GOT3 (cell line): ENCODE measurements at regions not wholly inside any gene's neighbourhood (a gene's known extent, or its start where the extent isn't known, plus 50 kb on each side); places are given as distances from the start of the nearest gene placed in this dataset.
"Not testable (repeated sequence)": the region's sequence is repeated elsewhere in the genome, so short reads cannot be mapped to it uniquely, and the experiment has no call there.

Experiments used
- DNase-seq: peaks from one replicate; lab custom pipeline; 2025; ENCODE audit warnings: mixed read lengths; lab: John Stamatoyannopoulos, UW

DNA sequence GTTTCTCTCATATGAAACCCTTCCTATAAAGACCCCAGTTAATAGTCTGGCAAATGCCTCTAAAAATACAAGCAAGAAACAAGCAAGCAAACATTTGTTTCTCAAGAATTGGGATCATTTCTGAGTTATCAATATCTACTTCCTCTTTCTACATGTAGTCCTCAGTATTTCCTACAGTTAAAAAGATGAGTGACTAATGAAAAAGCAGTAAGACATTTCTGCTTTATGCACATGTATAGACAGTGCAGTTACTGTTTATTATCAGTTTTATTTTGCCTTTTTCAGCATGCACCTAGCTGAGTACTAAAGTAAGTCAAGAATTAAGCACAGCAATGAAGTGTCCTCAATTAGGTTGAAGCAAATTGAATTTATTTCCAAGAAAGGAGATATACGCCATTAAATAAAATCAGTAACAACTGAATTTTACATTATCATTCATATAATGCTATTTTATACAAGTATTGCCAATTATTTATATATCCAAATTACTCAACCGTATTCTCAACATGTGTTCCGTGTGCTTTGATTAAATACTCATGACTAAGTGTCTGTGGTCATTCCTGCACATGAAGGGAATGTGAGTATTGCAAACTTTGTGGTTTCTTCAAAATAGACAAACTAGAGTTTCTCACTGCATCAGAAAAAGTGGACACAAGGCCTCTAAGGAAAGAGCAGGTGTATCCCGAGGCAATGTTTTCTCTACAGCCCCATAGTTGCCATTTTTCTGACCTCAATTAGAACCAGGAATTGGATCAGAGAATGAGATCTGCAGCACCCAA lies 159.3 kb upstream of the MARCKS start:
- no peak for DNase-seq

DNA sequence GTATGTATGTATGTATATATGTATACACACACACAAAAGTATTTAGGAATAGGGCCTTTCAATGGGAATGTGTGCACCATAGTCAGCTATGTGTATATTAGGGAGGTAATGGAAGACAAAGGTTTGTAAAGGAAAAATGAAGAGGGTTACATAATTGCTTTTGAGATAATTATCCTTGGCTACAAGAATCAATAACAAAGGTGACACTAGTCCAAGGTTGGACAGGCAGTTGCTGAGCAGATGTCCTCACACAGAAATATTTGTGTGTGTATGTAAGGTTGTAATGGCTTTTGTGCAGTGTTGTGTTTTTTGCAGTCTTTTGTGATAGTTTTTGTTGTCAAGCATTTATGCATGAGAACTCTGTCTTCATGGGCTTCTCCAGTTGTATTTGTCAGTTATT lies 157.9 kb upstream of the MARCKS start:
- DNase-seq = no peak

DNA sequence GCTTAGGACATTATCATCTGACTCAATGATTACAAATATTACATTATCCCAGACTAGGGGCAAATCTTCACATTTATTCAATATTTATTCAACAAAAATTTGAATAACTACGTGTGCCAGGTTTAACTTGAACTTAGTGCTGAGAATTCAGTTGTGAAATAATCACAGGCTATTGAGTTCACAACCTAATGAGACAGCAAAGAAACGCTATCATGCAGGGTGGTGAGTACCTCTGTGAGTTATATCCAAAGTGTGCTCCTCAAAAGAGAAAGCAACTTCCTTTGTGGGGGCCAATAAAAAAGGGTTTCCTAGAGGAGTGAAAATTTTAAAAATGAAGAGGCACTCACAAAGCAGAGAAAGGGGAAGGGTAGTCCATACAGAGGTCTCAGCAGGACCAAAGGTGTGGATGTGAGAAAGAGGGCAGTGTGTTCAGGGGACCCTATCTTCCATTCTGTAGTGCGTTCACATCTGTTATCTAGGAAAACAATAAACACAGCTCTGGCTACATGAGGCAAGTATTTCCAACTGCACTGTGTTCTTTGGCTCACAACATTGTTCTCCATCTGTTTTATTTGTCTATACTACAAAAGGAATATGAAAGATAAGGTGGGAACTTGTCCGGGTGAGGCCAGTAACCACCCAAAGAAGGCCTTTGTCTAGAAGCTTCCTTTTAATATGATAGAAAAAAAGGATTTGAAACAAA lies 155.4 kb upstream of the MARCKS start:
- no peak for DNase-seq

DNA sequence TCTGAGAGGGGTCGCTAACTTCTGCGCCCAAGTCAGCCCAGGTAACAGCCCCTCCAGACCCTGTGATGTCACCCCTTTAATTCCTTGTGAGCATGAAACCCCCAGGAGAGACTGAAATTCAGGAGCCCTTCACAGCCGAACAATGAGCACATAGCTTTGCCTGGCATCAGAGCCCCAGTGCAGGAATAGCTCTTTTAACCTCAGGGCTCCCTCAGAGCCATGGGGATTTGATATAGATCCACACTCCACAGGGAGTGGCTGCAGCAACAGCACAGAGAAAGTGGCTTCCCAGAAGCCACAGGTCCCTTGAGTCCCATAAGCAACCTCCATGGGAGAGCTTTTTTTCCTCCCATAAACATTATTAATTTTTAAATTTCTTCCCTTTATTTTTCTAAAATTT lies 150.0 kb upstream of the MARCKS start:
- DNase-seq = no peak

DNA sequence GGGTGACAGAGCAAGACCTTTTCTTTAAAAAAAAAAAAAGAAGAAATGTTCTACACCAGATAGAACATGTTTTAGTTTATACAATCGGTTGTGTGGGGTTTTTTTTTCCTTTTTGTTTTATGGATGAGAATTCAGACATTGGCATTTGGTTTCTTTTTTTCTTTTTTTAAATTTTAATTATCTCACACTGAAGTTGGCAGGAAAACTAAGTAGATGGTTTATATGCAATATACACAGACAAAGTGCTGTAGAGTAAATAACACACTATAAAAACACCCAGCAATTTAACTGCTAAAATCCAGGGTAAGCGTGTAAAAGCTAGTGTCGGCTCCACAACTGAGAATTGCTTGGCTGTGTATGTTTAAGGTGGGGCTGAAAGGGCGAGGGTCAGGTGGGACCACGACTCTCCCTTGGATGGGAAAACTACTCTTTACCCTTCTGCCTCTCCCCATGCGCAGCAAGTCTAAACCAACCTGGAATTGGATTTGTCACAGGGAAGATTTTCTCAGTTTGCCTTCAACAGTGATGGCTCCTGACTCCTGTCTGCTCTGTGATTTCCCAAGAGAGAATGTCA lies 147.1 kb upstream of the MARCKS start:
- DNase-seq = no peak

DNA sequence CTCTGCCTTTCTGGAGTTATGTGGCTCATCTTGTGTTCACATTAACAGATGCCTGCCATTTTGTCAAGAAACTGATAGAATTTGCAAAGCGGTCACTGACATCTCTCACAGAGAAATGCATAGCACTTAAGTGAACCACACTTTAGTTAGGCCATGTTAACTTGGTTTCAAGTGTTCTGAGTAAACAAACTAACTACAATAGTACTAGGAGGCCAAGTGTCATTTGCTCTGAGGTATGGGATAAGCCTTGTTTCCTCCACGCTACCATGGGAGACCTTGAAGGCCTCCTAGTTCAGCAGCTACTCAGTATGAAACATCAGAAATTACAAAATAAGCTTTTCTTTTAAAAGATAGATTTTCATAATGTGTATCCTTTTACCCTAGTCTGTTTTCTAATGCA lies 143.5 kb upstream of the MARCKS start:
- DNase-seq = no peak

DNA sequence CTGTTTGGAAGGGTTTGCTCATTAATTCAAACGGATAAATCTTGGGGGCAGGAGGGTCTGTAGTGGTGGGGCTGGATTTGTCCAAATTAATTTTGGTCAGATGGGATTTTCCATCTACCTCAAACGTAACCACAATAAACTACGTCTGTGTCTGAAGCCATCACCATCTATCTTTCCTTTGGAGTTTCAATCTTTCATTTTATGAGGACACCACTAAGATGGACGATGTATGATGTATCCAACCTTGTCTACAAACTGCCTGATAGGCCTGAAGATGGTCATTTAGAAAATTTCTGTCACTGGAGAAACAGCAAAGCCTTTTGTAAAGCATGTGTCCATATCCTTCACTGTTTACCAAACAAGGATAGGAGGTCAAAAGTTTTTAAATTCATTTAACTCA lies 138.6 kb upstream of the MARCKS start:
- no peak for DNase-seq

DNA sequence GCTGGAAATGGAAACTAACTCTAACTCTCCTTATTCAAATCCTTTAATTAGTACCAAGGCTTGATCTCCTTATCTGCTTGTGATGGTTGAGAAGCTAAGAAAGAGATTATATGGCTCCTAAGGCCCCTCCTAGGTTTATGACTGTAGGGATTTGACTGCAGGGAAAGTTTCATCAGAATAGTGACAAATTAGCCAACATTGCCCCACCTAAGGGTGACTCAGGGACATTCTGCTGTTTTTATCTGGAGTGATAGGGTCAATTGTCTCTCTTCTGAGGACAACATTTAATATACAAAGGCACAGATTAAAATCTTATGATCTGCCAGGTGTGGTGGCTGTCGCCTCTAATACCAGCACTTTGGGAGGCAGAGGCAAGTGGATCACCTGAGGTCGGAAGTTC lies 138.1 kb upstream of the MARCKS start:
- DNase-seq = no peak

DNA sequence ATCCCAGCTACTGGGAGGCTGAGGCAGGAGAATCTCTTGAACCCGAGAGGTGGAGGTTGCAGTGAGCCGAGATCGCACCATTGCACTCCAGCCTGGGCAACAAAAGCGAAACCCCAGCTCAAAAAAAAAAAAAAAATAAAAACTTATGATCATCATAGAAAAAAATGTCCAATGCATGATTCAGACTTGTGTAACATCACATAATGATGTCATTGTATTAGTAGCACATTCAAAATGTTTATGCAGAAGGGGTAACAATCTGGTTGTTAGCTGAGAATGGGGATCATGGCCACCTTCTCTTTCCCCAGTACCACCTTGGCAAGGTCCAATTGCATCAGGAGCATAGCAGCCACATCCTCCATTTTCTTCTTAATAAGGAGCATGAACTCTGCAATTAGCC lies 137.6 kb upstream of the MARCKS start:
- no peak for DNase-seq

DNA sequence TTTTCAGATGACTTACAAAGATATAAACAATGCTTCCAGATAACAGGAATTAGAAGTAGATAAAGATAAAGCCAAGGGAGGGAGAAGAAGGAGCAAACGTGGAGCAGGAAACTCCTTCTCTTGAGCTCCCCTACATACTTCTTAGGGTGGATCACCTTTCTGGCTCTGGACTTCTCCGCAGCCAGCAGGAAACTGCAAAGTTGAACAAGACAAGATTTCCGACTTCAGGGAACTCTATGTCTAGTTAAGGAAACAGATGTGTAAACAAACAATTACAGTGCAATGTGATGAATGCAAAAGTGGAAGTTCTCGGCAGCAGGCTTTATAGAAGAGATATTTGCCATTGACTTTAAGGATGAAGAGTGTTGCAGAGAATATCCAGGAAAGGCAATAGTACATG lies 134.0 kb upstream of the MARCKS start:
- no peak for DNase-seq

DNA sequence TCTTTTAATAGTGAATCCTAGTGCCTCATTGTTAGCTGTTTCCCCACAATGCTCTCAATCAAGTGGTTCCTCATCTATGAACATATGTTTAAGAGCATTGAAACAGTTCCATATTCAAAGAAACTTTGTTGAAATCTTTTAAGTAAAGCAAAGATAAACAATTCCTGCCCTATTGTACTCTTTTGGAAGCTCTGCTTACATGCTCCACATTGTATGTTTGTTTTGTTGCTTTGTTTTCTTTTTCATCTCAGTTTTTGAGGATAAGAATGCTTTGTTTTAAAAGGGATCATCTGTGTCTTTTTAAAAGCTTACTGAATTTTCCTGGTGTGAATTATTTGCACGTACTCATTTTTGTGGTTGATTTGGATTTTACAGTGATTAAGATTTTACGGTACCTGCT lies 132.2 kb upstream of the MARCKS start:
- not testable (repeated sequence) for DNase-seq

DNA sequence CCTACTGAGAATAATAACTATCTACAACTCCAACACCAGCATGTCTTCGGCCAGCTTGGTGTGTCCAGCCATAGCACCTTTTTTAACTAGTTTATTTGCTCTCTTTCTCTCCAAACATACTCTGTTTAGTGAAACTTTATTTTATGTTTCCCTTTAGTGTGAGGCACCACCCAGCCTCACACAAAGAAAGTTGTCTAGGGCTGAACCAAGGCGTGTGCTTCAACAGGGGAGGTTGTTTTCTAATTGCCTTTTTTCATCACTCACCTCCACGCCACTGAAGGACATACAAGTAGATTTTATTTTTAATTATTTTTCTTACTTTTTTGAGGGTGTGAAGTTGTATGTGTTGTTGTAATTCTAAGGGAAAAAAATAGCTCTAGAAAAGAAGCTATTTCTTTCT lies 125.6 kb upstream of the MARCKS start:
- DNase-seq = no peak

DNA sequence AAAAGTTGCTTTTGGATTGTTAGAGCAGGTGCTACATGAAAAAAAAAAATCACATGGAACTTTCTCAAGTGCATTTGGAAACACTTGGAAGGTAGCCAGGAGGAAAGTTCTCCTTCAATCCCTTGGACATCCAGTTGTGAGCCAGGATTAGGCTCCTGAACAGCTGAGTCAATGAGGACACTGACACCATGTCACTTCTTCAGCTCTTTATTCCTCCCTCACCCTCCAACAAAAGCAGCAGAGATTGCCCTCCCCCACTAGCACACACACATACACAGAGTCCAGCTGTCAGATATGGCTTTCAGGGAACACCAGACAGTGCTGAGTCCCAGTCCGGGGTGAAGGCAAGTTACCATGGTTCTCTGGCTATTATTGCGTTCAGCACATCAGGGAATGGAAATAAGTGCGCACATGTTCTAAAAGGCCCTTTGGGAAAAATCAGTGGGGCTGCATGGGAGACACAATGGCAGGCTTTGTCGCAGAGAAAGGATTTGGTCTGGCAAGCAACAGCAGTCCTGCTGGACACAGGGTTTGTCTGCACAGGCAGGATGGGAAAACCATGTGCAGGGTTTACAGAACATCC lies 124.7 kb upstream of the MARCKS start:
- DNase-seq = no peak

DNA sequence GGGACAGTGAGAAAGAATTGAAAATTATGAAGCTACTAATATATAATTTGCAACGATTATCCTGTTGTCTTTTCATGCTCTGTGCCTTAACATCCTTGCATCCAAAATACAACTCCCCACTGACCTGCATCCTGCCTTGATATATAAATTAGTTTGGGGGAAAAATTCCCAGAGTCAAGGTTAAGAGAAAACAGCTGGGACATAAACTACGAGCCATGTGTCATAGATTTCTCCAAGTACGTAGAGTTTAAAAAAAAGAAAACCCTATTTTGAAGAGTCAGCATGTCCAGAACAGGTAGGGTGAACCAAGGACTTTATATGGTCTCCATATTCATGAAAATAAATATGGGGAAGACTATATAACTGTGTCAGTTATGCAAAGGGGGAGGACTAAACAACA lies 123.8 kb upstream of the MARCKS start:
- DNase-seq = no peak

DNA sequence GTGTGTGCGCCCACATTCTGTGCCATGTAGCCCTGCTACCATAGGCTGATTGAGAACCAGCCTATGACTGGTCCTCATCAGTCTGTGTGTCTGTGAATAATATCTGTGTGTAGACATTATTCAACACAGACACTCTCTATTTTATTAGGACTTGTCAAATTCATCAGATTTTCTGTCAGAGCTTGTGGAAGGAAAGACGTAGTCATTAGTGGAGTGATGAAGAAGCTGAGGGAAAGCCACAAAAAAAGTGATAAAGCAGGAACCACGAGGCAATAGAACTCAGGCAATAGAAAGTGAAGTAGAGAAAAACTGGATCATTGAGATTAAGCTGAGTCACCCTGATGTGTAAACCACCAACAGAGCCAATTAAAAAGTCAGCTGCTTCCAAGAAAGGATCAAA lies 122.2 kb upstream of the MARCKS start:
- DNase-seq = no peak

DNA sequence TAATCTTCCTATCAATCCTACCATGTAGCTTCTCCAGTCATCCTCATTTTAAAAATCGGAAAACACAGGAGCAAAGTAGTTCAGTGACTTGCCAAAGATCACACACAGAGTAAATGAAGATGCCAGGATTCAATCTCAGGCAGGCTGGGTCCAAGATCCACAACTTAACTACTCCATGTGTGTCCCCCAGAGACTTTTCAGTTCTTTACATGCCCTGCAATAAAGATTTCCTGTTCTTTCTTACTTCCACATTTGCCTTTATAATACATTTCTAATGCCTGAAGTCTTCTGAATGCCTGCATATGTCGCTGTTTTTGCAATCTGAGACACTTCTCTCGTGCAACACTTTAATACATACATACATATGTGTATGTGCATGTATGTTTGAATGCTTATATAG lies 121.7 kb upstream of the MARCKS start:
- DNase-seq = no peak

DNA sequence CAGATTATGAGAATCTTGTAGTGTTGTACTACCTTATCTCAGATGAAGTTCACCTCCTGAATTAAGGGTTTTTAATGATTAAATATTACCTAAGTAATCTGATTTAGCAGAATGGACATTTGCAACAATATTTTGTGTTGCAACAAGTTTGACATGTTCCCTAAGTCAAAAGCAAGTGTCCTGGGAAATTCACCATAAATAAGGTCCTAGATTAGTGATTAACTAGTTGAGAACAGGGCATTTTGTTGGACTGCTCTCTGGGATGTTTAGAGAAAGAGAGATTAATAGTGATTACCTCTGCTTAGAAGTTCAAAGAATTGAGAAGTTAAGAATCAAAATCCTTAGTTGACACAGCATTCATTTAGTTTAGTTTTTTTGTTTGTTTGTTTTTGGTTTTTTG lies 120.2 kb upstream of the MARCKS start:
- DNase-seq = no peak

DNA sequence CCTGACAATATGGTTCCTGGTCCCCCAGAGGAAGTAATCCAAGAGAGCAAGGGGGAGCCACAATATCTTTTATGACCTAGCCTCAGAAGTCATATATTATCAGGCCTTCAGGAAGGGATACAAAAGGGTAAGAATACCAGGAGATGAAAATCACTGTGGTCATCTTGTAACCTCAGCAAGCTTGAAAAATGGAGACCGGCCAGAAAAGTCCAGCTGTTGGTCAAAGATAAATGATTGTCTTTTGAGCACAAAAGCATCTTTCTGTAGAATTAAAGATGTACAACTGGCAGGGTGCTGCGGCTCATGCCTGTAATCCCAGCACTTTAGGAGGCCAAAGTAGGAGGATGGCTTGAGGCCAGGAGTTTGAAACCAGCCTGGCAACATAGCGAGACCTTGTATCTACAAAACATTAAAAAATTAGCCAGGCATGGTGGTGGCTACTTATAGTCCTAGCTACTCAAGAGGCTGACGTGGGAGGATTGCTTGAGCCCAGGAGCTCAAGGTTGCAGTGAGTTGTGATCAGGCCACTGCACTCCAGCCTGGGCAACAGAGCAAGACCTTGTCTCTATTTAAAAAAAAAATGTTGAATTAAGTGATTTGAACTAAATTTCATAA lies 118.0 kb upstream of the MARCKS start:
- no peak for DNase-seq

DNA sequence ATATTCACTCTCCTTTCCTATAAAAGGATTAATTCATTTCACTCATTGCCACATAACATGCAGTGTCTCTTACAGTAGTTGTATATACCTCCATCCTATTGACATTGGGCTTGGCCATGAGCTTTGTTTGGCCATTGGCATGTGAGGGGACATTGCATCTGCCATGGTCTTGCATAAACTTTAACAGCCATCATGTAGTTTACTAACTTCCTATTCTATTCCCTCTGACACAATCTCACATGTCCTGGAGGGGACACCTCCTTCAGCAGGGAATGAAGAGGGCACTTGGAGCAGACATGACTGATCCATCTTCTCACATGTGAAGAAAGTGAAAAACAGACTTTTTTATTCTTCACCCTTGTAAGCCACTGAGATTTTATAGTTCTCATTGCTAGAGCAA lies 115.5 kb upstream of the MARCKS start:
- no peak for DNase-seq

DNA sequence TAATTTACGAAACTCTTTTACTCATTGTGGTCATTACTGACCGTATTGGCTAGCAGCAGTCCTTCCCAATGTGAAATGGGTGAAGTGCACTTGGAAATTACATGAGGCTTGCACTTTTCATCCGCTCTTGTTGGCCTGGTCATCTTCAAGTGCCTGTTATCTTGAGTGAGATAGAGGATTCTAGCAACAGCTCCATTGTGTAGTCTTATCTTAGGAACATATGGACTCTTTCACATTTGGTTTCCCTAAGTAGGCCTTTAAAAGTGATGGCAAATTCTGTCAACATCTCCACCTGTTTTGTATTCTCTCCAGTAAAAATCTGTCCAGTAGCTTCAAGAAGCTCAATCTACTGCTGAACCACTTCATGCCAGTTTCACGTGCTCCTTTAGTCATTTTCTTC lies 114.8 kb upstream of the MARCKS start:
- DNase-seq = no peak

DNA sequence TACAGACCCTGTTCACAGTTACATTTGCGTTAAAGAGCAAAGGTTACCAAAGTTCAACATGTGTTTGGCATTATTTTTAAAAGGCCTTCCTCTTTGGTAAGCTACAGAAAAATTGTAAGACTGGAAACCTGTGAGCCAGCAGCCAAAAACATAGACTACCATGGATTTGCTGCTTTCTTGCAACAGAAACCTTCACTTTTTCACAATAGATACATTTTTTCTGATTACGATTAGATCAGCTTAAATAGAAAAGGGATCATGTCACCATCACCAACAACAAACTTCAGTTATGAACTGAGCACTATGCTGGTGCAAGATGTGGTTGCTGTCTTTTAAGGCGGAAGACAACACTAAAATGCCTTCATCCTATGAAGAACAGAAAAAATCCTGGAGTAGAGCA lies 112.3 kb upstream of the MARCKS start:
- no peak for DNase-seq

DNA sequence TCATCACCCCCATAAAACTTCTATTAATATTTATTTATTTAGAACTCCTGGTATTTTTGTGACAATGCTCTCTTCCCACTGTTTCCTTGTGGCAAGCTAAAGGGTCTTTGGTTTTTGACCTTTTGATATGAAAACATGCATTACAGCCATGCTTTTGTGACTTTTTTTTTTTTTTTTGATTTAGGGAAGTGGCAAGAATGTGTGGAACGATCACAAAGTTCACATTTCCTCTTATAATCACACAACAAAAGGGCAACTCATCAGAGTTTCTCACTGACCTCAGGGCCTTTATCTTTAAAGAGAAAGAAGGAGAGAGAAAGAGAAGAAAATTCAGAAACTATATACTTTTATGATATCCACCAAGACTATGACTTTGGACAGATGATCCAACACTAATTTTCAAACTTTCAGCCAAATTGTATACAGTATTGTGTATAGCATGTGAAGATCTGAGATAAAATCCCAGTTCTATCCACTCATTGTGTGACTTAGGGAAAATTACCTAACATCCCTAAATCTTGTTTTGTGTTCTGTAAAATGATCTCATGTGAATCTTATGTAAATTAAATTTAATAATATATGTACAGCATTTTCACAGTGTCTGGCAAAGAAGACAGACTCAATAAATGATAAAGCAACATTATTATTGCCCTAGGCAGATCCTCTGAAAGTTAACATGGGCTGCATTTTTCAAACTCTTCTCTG lies 106.8 kb upstream of the MARCKS start:
- DNase-seq = no peak
